Erythroblast (primary cell): ENCODE measurements at regions not wholly inside any gene's neighbourhood (a gene's known extent, or its start where the extent isn't known, plus 50 kb on each side); places are given as distances from the start of the nearest gene placed in this dataset.

Experiments
- GATA1 ChIP-seq: IDR thresholded peaks from 2 replicates; pipeline ENCODE4 v1.6.1; 2011; ENCODE audit warnings: low read depth, mild to moderate bottlenecking, control low read depth, low read length, moderate library complexity
- POLR2A ChIP-seq: IDR thresholded peaks from 2 replicates; pipeline ENCODE4 v1.6.1; 2011; ENCODE audit warnings: mild to moderate bottlenecking, low read length

DNA sequence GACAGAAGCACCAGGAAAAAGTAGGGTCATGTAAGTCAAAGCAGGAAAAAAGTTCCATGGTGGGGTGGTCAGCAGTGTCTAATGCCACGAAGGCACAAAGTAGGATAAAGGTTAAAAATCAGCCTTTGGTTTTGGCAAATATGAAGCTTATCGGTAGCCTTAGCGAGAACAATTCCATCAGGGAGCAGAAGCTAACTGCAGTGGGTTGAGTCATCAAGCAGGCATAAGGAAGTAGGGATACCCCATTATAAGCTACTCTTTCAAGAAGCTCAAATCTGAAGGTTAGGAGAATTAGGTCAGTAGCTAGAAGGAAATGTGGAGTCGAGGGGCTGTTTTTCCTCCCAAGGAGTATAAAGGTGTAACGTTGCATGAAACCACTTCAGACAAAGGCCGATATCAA is 57.5 kb upstream of the USPL1 start:
- TF ChIP-seq POLR2A (no peak), GATA1 (no peak)
